ENCODE measurements at regions not wholly inside any gene's neighbourhood (a gene's known extent, or its start where the extent isn't known, plus 50 kb on each side); places are given as distances from the start of the nearest gene placed in this dataset.

DNA sequence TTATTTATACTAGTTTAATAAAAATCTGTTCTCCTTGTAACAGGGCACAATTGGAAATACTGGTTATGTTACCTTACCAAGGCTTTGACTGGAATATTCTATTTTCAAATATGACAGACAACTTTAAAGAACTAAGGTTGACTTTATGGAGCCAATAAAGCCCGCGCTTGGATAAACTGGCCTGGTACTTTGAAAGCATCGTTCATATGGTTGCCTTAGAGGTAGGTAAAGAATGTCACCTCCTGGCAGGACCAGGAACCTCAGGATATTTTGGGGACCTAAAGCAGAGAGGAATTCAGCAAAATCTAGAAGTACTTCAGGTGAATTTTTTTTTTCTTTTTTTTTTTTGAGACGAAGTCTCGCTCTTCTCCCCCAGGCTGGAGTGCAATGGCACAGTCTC, 71.2 kb upstream of the CREB1 start:
- TF ChIP-seq, protein P1, sequence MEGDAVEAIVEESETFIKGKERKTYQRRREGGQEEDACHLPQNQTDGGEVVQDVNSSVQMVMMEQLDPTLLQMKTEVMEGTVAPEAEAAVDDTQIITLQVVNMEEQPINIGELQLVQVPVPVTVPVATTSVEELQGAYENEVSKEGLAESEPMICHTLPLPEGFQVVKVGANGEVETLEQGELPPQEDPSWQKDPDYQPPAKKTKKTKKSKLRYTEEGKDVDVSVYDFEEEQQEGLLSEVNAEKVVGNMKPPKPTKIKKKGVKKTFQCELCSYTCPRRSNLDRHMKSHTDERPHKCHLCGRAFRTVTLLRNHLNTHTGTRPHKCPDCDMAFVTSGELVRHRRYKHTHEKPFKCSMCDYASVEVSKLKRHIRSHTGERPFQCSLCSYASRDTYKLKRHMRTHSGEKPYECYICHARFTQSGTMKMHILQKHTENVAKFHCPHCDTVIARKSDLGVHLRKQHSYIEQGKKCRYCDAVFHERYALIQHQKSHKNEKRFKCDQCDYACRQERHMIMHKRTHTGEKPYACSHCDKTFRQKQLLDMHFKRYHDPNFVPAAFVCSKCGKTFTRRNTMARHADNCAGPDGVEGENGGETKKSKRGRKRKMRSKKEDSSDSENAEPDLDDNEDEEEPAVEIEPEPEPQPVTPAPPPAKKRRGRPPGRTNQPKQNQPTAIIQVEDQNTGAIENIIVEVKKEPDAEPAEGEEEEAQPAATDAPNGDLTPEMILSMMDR (IDR thresholded peaks at IDR 0.05; ENCODE audit: low read length, missing control alignments): no peak
- H3K4me3 ChIP-seq (replicated peaks; ENCODE audit: low read depth, low read length): no peak overlapping the region
- DNase-seq (ENCODE audit: low read depth): no peak

DNA sequence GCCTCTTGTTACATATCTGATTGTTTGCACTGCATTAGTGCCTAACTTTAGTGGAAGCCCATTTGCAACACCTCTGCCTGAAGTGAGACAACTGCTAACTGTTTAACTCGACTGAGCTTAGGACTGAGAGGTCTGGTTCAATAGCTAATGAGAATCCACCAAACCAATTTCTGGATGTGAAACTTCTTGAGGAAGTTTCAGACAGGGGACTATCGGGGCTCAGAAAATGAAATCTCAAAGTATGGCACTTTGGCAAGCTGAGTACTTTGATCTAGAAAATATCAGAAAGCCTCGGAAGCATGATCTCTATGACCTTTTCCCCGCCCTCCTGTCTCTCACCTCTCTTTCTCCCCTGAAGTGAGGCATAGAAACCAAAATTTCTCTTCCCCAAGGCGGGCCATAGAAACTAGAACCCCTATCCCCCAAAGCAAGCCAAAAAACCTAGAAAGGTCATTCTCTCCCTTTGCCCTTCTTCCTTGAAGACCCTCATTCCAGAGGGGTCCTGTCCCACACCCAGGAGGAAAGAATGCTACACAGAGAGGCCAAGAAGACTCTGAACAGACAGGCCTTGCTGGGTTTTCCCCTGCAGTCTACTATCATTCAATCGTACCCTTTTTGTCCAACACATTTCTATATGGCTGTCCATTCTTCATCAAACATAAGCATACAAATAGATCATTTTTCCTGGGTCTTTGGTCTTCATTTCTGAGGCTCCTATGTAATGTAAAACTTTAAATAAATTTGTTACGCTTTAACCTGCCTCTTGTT, 69.6 kb upstream of the CREB1 start:
- DNase-seq (ENCODE audit: low read depth): no peak
- TF ChIP-seq, protein P1 (IDR thresholded peaks at IDR 0.05; ENCODE audit: low read length, missing control alignments): no peak
- no peak overlapping the region for H3K4me3 ChIP-seq (replicated peaks; ENCODE audit: low read depth, low read length)

DNA sequence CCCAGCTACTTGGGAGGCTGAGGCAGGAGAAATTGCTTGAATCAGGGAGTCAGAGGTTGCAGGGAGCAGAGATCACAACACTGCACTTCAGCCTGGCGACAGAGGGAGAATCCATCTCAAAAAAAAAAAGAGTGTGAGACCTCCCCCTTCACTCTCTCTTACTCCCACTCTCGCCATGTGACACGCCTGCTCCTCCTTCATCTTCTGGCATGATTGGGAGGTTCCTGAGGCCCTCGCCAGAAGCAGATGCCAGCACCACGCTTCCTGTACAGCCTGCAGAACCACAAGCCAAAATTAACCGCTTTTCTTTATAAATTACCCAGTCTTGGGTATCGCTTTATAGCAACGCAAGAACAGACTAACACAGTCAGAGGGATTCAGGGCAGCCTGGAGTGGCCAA, 66.3 kb upstream of the CREB1 start:
- no peak for DNase-seq (ENCODE audit: low read depth)
- TF ChIP-seq, protein P1 (IDR thresholded peaks at IDR 0.05; ENCODE audit: low read length, missing control alignments): no peak
- no peak overlapping the region for H3K4me3 ChIP-seq (replicated peaks; ENCODE audit: low read depth, low read length)

DNA sequence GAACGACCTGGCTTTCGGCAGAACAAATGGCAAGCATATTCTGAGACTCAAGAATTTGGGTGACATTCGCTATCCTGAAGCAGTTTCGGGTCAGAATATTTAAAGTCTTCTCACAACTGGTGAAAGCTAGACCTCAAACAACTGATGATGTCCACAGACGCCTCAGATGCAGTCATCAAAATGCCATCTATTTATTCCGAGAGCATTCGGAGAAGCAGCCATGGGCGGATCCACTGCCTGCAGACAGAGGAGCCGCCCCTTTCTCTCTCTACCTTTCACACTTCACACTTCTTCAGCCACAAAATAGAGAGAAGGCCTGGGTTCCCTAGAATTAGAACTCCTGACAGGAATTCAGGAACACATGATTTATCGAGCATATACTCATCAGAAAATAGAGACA, 65.8 kb upstream of the CREB1 start:
- no peak overlapping the region for H3K4me3 ChIP-seq (replicated peaks; ENCODE audit: low read depth, low read length)
- TF ChIP-seq, protein P1 (IDR thresholded peaks at IDR 0.05; ENCODE audit: low read length, missing control alignments): no peak
- no peak for DNase-seq (ENCODE audit: low read depth)

DNA sequence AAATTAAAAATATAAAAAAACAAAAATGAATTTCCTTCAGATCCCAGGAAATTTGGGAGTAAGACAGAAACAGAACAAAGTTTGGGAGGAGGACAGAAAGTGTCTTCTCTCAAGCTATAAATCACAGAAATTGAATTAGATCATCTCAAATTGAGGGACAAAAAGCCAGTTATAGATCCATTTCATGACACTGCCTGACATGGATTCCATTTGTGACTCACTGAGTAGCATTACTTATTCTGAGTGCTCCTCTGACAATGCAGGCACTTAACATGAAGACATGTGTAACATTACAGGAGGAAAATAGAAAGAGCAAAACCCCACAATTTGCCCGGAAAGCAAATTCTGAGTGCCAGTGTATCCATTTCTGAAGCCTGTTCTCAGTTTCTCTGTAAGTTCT, 63.9 kb upstream of the CREB1 start:
- TF ChIP-seq, protein P1 (IDR thresholded peaks at IDR 0.05; ENCODE audit: low read length, missing control alignments): no peak
- DNase-seq (ENCODE audit: low read depth): no peak
- H3K4me3 ChIP-seq (replicated peaks; ENCODE audit: low read depth, low read length): no peak overlapping the region

DNA sequence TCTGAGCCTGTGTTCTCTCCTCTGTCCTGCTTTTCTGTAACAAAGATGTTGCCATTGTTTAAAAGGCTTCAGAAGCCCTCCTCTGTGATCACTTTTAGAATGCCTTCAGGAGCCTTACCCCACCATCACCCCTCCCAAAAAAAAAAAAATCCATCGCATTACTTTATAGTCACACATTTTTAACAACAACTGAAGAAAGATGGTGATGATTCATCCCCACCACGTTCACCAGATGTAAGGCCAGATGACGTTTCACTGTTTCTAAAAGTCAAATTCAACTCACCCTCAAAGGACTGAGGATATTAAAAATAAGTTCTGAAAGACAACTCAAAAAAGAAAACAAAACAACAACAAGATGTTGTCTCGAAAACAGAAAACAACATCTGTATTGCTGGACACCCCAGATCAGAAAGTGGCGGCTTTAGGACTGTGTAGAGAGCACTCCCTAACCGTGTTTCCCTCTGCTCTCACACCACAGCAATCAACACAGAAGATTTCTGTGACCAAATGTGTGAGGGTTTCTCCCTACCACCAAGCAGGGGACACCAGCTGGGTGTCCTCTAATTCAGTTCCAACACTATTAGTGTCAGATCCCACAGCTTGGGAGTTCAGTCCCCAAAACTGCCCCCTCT, 61.9 kb upstream of the CREB1 start:
- TF ChIP-seq, protein P1 (IDR thresholded peaks at IDR 0.05; ENCODE audit: low read length, missing control alignments): no peak
- H3K4me3 ChIP-seq (replicated peaks; ENCODE audit: low read depth, low read length): no peak overlapping the region
- DNase-seq (ENCODE audit: low read depth): peak; percentile 76
